Activated naive CD4-positive, alpha-beta T cell treated with anti-CD3 and anti-CD28 coated beads for 36 hours (primary cell): ENCODE measurements at regions not wholly inside any gene's neighbourhood (a gene's known extent, or its start where the extent isn't known, plus 50 kb on each side); places are given as distances from the start of the nearest gene placed in this dataset.

Experiments
- CTCF ChIA-PET: fragments of 350-600 bp; sonication (Branson Sonifier 250); formaldehyde crosslinking; loops from one replicate; lab custom pipeline; 2021; ENCODE audit warnings: antibody characterized with exemption; lab: Charles Lee
- DNase-seq: peaks from one replicate; pipeline ENCODE4 v3.0.0-alpha.2; 2020
- H3K27ac Mint-ChIP-seq: one replicate; pipeline ENCODE4 v1.8.0; 2021; ENCODE audit warnings: mild to moderate bottlenecking, mixed read lengths
- H3K27me3 Mint-ChIP-seq: one replicate; pipeline ENCODE4 v1.8.0; 2021; ENCODE audit warnings: low read depth, mixed read lengths
- H3K36me3 Mint-ChIP-seq: one replicate; pipeline ENCODE4 v1.8.0; 2021; ENCODE audit warnings: low read depth, mixed read lengths
- H3K4me1 Mint-ChIP-seq: one replicate; pipeline ENCODE4 v1.8.0; 2021; ENCODE audit warnings: low read depth, mixed read lengths
- H3K4me3 Mint-ChIP-seq: one replicate; pipeline ENCODE4 v1.8.0; 2021; ENCODE audit warnings: mild to moderate bottlenecking, moderate library complexity, mixed read lengths
- H3K9me3 Mint-ChIP-seq: one replicate; pipeline ENCODE4 v1.8.0; 2021; ENCODE audit warnings: mixed read lengths
- intact Hi-C: fragments of 100-400 bp; cut with micrococcal nuclease; formaldehyde crosslinking; loops from one replicate; pipeline ENCODE4 v1.15.1; 2023

- Mint-ChIP-seq H3K27ac (no peak overlapping the region), H3K36me3 (no peaks in the 10 kb centered on the region), H3K4me3 (no peak overlapping the region), H3K9me3 (no peaks in the 10 kb centered on the region), H3K27me3 (peaks cover 5% of the 10 kb centered on the region), H3K4me1 (no peaks in the 10 kb centered on the region)
- CTCF ChIA-PET, result no interaction called here
- DNase-seq, result no peak
- intact Hi-C loops, result loop anchor here (2.0 kb wide), 1 partner anchor 636 kb away; no protein-coding TSS in a partner anchor
These were observed 737.7 kb upstream of the ALCAM start for GRCh38 chr3:104629038-104629437.

GRCh38 chr3:104631254-104631653, 735.5 kb upstream of the ALCAM start:
- no peaks in the 10 kb centered on the region for H3K4me1 Mint-ChIP-seq
- no peaks in the 10 kb centered on the region for H3K9me3 Mint-ChIP-seq
- H3K36me3 Mint-ChIP-seq, result no peaks in the 10 kb centered on the region
- peaks cover 5% of the 10 kb centered on the region for H3K27me3 Mint-ChIP-seq
- CTCF ChIA-PET, result no interaction called here
- H3K4me3 Mint-ChIP-seq, result no peak overlapping the region
- intact Hi-C loops, result no loop called here
- H3K27ac Mint-ChIP-seq, result no peak overlapping the region
- no peak for DNase-seq

GRCh38 chr3:104632521-104632920, 734.2 kb upstream of the ALCAM start:
- H3K27ac Mint-ChIP-seq, result no peak overlapping the region
- DNase-seq, result no peak
- no peaks in the 10 kb centered on the region for H3K9me3 Mint-ChIP-seq
- CTCF ChIA-PET, result no interaction called here
- H3K36me3 Mint-ChIP-seq, result no peaks in the 10 kb centered on the region
- H3K27me3 Mint-ChIP-seq, result peaks cover 8% of the 10 kb centered on the region
- intact Hi-C loops, result no loop called here
- H3K4me1 Mint-ChIP-seq, result no peaks in the 10 kb centered on the region
- no peak overlapping the region for H3K4me3 Mint-ChIP-seq

GRCh38 chr3:104632947-104633346, 733.8 kb upstream of the ALCAM start:
- no peaks in the 10 kb centered on the region for H3K36me3 Mint-ChIP-seq
- intact Hi-C loops, result no loop called here
- no peak for DNase-seq
- CTCF ChIA-PET, result no interaction called here
- H3K4me1 Mint-ChIP-seq, result no peaks in the 10 kb centered on the region
- H3K4me3 Mint-ChIP-seq, result no peak overlapping the region
- no peak overlapping the region for H3K27ac Mint-ChIP-seq
- H3K9me3 Mint-ChIP-seq, result no peaks in the 10 kb centered on the region
- peaks cover 8% of the 10 kb centered on the region for H3K27me3 Mint-ChIP-seq

- H3K27me3 Mint-ChIP-seq, result peaks cover 8% of the 10 kb centered on the region
- no peak overlapping the region for H3K4me3 Mint-ChIP-seq
- no peak overlapping the region for H3K27ac Mint-ChIP-seq
- intact Hi-C loops, result no loop called here
- CTCF ChIA-PET, result no interaction called here
- no peaks in the 10 kb centered on the region for H3K4me1 Mint-ChIP-seq
- no peak for DNase-seq
- H3K9me3 Mint-ChIP-seq, result peaks cover 6% of the 10 kb centered on the region
- no peaks in the 10 kb centered on the region for H3K36me3 Mint-ChIP-seq
These were observed 730.7 kb upstream of the ALCAM start for GRCh38 chr3:104635872-104636580.

GRCh38 chr3:104642827-104643226, 723.9 kb upstream of the ALCAM start:
- DNase-seq, result no peak
- no peaks in the 10 kb centered on the region for H3K27me3 Mint-ChIP-seq
- H3K27ac Mint-ChIP-seq, result no peak overlapping the region
- H3K4me3 Mint-ChIP-seq, result no peak overlapping the region
- intact Hi-C loops, result no loop called here
- H3K4me1 Mint-ChIP-seq, result no peaks in the 10 kb centered on the region
- CTCF ChIA-PET, result no interaction called here
- H3K36me3 Mint-ChIP-seq, result no peaks in the 10 kb centered on the region
- H3K9me3 Mint-ChIP-seq, result peaks cover 7% of the 10 kb centered on the region

GRCh38 chr3:104646196-104646595, 720.5 kb upstream of the ALCAM start:
- H3K4me1 Mint-ChIP-seq, result no peaks in the 10 kb centered on the region
- H3K27ac Mint-ChIP-seq, result no peak overlapping the region
- H3K36me3 Mint-ChIP-seq, result no peaks in the 10 kb centered on the region
- DNase-seq, result no peak
- no peaks in the 10 kb centered on the region for H3K9me3 Mint-ChIP-seq
- H3K27me3 Mint-ChIP-seq, result no peaks in the 10 kb centered on the region
- intact Hi-C loops, result no loop called here
- no peak overlapping the region for H3K4me3 Mint-ChIP-seq
- CTCF ChIA-PET, result interaction anchor here (0.6 kb wide), 1 partner anchor 11 kb away, joined by 3 read pairs; no protein-coding TSS in a partner anchor

- no peak for DNase-seq
- no peak overlapping the region for H3K4me3 Mint-ChIP-seq
- H3K9me3 Mint-ChIP-seq, result peaks cover 2% of the 10 kb centered on the region
- CTCF ChIA-PET, result no interaction called here
- no peaks in the 10 kb centered on the region for H3K4me1 Mint-ChIP-seq
- H3K36me3 Mint-ChIP-seq, result no peaks in the 10 kb centered on the region
- H3K27me3 Mint-ChIP-seq, result no peaks in the 10 kb centered on the region
- H3K27ac Mint-ChIP-seq, result no peak overlapping the region
- intact Hi-C loops, result no loop called here
These were observed 717.9 kb upstream of the ALCAM start for GRCh38 chr3:104648823-104649222.

- H3K27ac Mint-ChIP-seq, result no peak overlapping the region
- no peaks in the 10 kb centered on the region for H3K4me1 Mint-ChIP-seq
- H3K27me3 Mint-ChIP-seq, result no peaks in the 10 kb centered on the region
- DNase-seq, result no peak
- CTCF ChIA-PET, result no interaction called here
- H3K4me3 Mint-ChIP-seq, result no peak overlapping the region
- no peaks in the 10 kb centered on the region for H3K9me3 Mint-ChIP-seq
- intact Hi-C loops, result no loop called here
- H3K36me3 Mint-ChIP-seq, result no peaks in the 10 kb centered on the region
These were observed 697.6 kb upstream of the ALCAM start for GRCh38 chr3:104669083-104669482.

GRCh38 chr3:104672331-104672730, 694.4 kb upstream of the ALCAM start:
- H3K27me3 Mint-ChIP-seq, result peaks cover 3% of the 10 kb centered on the region
- H3K9me3 Mint-ChIP-seq, result no peaks in the 10 kb centered on the region
- no peaks in the 10 kb centered on the region for H3K4me1 Mint-ChIP-seq
- no peak overlapping the region for H3K27ac Mint-ChIP-seq
- no peak overlapping the region for H3K4me3 Mint-ChIP-seq
- intact Hi-C loops, result no loop called here
- CTCF ChIA-PET, result no interaction called here
- DNase-seq, result no peak
- H3K36me3 Mint-ChIP-seq, result no peaks in the 10 kb centered on the region

GRCh38 chr3:104673981-104674380, 692.7 kb upstream of the ALCAM start:
- Mint-ChIP-seq H3K27ac (no peak overlapping the region), H3K4me1 (no peaks in the 10 kb centered on the region), H3K36me3 (no peaks in the 10 kb centered on the region), H3K27me3 (peaks cover 3% of the 10 kb centered on the region), H3K9me3 (no peaks in the 10 kb centered on the region), H3K4me3 (no peak overlapping the region)
- no peak for DNase-seq
- CTCF ChIA-PET, result no interaction called here
- intact Hi-C loops, result no loop called here

- CTCF ChIA-PET, result no interaction called here
- H3K27ac Mint-ChIP-seq, result no peak overlapping the region
- intact Hi-C loops, result no loop called here
- H3K27me3 Mint-ChIP-seq, result peaks cover 6% of the 10 kb centered on the region
- no peaks in the 10 kb centered on the region for H3K9me3 Mint-ChIP-seq
- DNase-seq, result no peak
- no peaks in the 10 kb centered on the region for H3K4me1 Mint-ChIP-seq
- H3K36me3 Mint-ChIP-seq, result no peaks in the 10 kb centered on the region
- no peak overlapping the region for H3K4me3 Mint-ChIP-seq
These were observed 690.5 kb upstream of the ALCAM start for GRCh38 chr3:104676241-104676640.

GRCh38 chr3:104677932-104678331, 688.8 kb upstream of the ALCAM start:
- Mint-ChIP-seq H3K4me1 (no peaks in the 10 kb centered on the region), H3K27ac (no peak overlapping the region), H3K9me3 (no peaks in the 10 kb centered on the region), H3K36me3 (no peaks in the 10 kb centered on the region), H3K27me3 (peaks cover 6% of the 10 kb centered on the region), H3K4me3 (no peak overlapping the region)
- CTCF ChIA-PET, result no interaction called here
- intact Hi-C loops, result no loop called here
- DNase-seq, result no peak
